Activated CD8-positive, alpha-beta T cell treated with anti-CD3 and anti-CD28 coated beads for 36 hours (primary cell): ENCODE measurements at regions not wholly inside any gene's neighbourhood (a gene's known extent, or its start where the extent isn't known, plus 50 kb on each side); places are given as distances from the start of the nearest gene placed in this dataset.

Source experiments
- ATAC-seq: fragments of 200-7000 bp; cut with Tn5 transposase; one replicate; pipeline ENCODE4 v1.10.0; 2021; ENCODE audit warnings: mild to moderate bottlenecking, moderate library complexity
- CTCF ChIA-PET: fragments of 350-600 bp; sonication (Branson Sonifier 250); formaldehyde crosslinking; loops from one replicate; lab custom pipeline; 2021; ENCODE audit warnings: antibody characterized with exemption; lab: Charles Lee
- POLR2A ChIA-PET: fragments of 350-600 bp; sonication (Branson Sonifier 250); formaldehyde crosslinking; loops from one replicate; lab custom pipeline; 2021; ENCODE audit warnings: antibody characterized with exemption; lab: Charles Lee
- DNase-seq: peaks from one replicate; pipeline ENCODE4 v3.0.0-alpha.2; 2020
- H3K27ac Mint-ChIP-seq: one replicate; pipeline ENCODE4 v1.8.0; 2021; ENCODE audit warnings: mild to moderate bottlenecking, mixed read lengths
- H3K27me3 Mint-ChIP-seq: one replicate; pipeline ENCODE4 v1.8.0; 2021; ENCODE audit warnings: mixed read lengths
- H3K36me3 Mint-ChIP-seq: one replicate; pipeline ENCODE4 v1.8.0; 2021; ENCODE audit warnings: low read depth, mixed read lengths
- H3K4me1 Mint-ChIP-seq: one replicate; pipeline ENCODE4 v1.8.0; 2021; ENCODE audit warnings: low read depth, mixed read lengths
- H3K4me3 Mint-ChIP-seq: one replicate; pipeline ENCODE4 v1.8.0; 2021; ENCODE audit warnings: mild to moderate bottlenecking, moderate library complexity, mixed read lengths
- H3K9me3 Mint-ChIP-seq: one replicate; pipeline ENCODE4 v1.8.0; 2021; ENCODE audit warnings: mixed read lengths
- CTCF ChIP-seq: fragments of 200-600 bp; IDR thresholded peaks from one replicate; pipeline ENCODE4 v1.8.0; 2022; ENCODE audit warnings: antibody characterized with exemption, mild to moderate bottlenecking
- intact Hi-C: fragments of 100-400 bp; cut with micrococcal nuclease; formaldehyde crosslinking; loops from one replicate; pipeline ENCODE4 v1.10.0; 2022

- H3K27me3 Mint-ChIP-seq, result peaks cover 5% of the 10 kb centered on the region
- H3K27ac Mint-ChIP-seq, result no peak overlapping the region
- POLR2A ChIA-PET, result no interaction called here
- CTCF ChIA-PET, result interaction anchor here (2.4 kb wide), 1 partner anchor 15 kb away, joined by 8 read pairs; no protein-coding TSS in a partner anchor
- DNase-seq (no peak), ATAC-seq (no peak)
- H3K36me3 Mint-ChIP-seq, result no peaks in the 10 kb centered on the region
- intact Hi-C loops, result no loop called here
- no peaks in the 10 kb centered on the region for H3K9me3 Mint-ChIP-seq
- TF ChIP-seq CTCF, result no peak
- H3K4me1 Mint-ChIP-seq, result no peaks in the 10 kb centered on the region
- no peak overlapping the region for H3K4me3 Mint-ChIP-seq
These were observed 201.2 kb downstream of the MSX2 start for GRCh38 chr5:174925586-174925985.

GRCh38 chr5:174922955-174923354 is 198.6 kb downstream of the MSX2 start:
- POLR2A ChIA-PET, result no interaction called here
- DNase-seq, result no peak
- Mint-ChIP-seq H3K4me1 (no peaks in the 10 kb centered on the region), H3K9me3 (no peaks in the 10 kb centered on the region), H3K4me3 (no peak overlapping the region), H3K27me3 (peaks cover 8% of the 10 kb centered on the region), H3K36me3 (no peaks in the 10 kb centered on the region), H3K27ac (no peak overlapping the region)
- CTCF ChIA-PET, result interaction anchor here (0.6 kb wide), 1 partner anchor 1880 kb away, joined by 3 read pairs; no protein-coding TSS in a partner anchor
- intact Hi-C loops, result no loop called here
- TF ChIP-seq CTCF, result no peak
- no peak for ATAC-seq

- no peak overlapping the region for H3K27ac Mint-ChIP-seq
- no peak overlapping the region for H3K4me3 Mint-ChIP-seq
- DNase-seq (no peak), ATAC-seq (no peak)
- POLR2A ChIA-PET, result no interaction called here
- no peak for TF ChIP-seq CTCF
- intact Hi-C loops, result no loop called here
- H3K4me1 Mint-ChIP-seq, result no peaks in the 10 kb centered on the region
- no peaks in the 10 kb centered on the region for H3K36me3 Mint-ChIP-seq
- no peaks in the 10 kb centered on the region for H3K9me3 Mint-ChIP-seq
- CTCF ChIA-PET, result interaction anchor here (1.7 kb wide), 1 partner anchor 11 kb away, joined by 5 read pairs; no protein-coding TSS in a partner anchor
- H3K27me3 Mint-ChIP-seq, result peaks cover 8% of the 10 kb centered on the region
These were observed 196.6 kb downstream of the MSX2 start for GRCh38 chr5:174920906-174921550.

GRCh38 chr5:174919351-174919750 is 195.0 kb downstream of the MSX2 start:
- ChIA-PET CTCF (no interaction called here), POLR2A (no interaction called here)
- no peaks in the 10 kb centered on the region for H3K9me3 Mint-ChIP-seq
- no peaks in the 10 kb centered on the region for H3K4me1 Mint-ChIP-seq
- H3K4me3 Mint-ChIP-seq, result no peak overlapping the region
- intact Hi-C loops, result no loop called here
- peaks cover 16% of the 10 kb centered on the region for H3K27me3 Mint-ChIP-seq
- no peaks in the 10 kb centered on the region for H3K36me3 Mint-ChIP-seq
- no peak for TF ChIP-seq CTCF
- H3K27ac Mint-ChIP-seq, result no peak overlapping the region
- DNase-seq (no peak), ATAC-seq (no peak)

GRCh38 chr5:174918655-174919054 is 194.3 kb downstream of the MSX2 start:
- no peak overlapping the region for H3K27ac Mint-ChIP-seq
- H3K4me3 Mint-ChIP-seq, result no peak overlapping the region
- POLR2A ChIA-PET, result no interaction called here
- no peak for TF ChIP-seq CTCF
- no peaks in the 10 kb centered on the region for H3K4me1 Mint-ChIP-seq
- no peaks in the 10 kb centered on the region for H3K9me3 Mint-ChIP-seq
- intact Hi-C loops, result no loop called here
- ATAC-seq, result no peak
- DNase-seq, result no peak
- CTCF ChIA-PET, result no interaction called here
- no peaks in the 10 kb centered on the region for H3K36me3 Mint-ChIP-seq
- peaks cover 19% of the 10 kb centered on the region for H3K27me3 Mint-ChIP-seq
